ENCODE measurements at regions not wholly inside any gene's neighbourhood (a gene's known extent, or its start where the extent isn't known, plus 50 kb on each side); places are given as distances from the start of the nearest gene placed in this dataset.

- H3K4me3 ChIP-seq (ENCODE audit: low read depth in 2 of 2, low read length in 2 of 2) = no peak overlapping the region
- CTCF ChIA-PET = no interaction called here
- H3K4me1 ChIP-seq (ENCODE audit: control insufficient read depth, insufficient read depth, low read length) = no peaks in the 10 kb centered on the region
- no peaks in the 10 kb centered on the region for H3K36me3 ChIP-seq (ENCODE audit: control insufficient read depth, insufficient read depth, low read length)
- no peak overlapping the region for H3K27ac ChIP-seq (ENCODE audit: low read length)
- no peak for TF ChIP-seq CTCF (IDR thresholded peaks at IDR 0.05)
- no peak for TF ChIP-seq REST (IDR thresholded peaks at IDR 0.05; ENCODE audit: insufficient read depth in 1 of 2, low read depth in 2 of 2, low read length in 1 of 2)
- TF ChIP-seq TCF7L2 (IDR thresholded peaks at IDR 0.05; ENCODE audit: low read depth, low read length) = no peak
- TF ChIP-seq SIN3A (IDR thresholded peaks at IDR 0.05; ENCODE audit: borderline replicate concordance, insufficient read depth, low read depth, low read length) = no peak
- no peak for TF ChIP-seq POLR2AphosphoS5 (IDR thresholded peaks at IDR 0.05; ENCODE audit: low read depth, low read length)
- POLR2A ChIA-PET = no interaction called here
- no peak for ATAC-seq
- intact Hi-C loops (cut with micrococcal nuclease; ENCODE audit: unreplicated experiment) (no loop called here), in situ Hi-C loops (cut with HindIII; ENCODE audit: low pct_unique_long_range_greater_than_20kb, low sequenced_read_pairs) (no loop called here)
- no TSS peak for BruUV-seq (replicated peaks)
- H3K9me3 ChIP-seq (ENCODE audit: control insufficient read depth, insufficient read depth, low read depth, low read length) = no peaks in the 10 kb centered on the region
- H3K27me3 ChIP-seq (ENCODE audit: control insufficient read depth, insufficient read depth, low read length) = no peaks in the 10 kb centered on the region
- DNase-seq (ENCODE audit: low read depth, low spot score) = no peak
Observed at GRCh38 chr2:82027921-82028615, 1723.5 kb upstream of the LRRTM1 start.

- ATAC-seq (no peak), DNase-seq (ENCODE audit: low read depth, low spot score) (no peak)
- no peak overlapping the region for H3K27ac ChIP-seq (ENCODE audit: low read length)
- TF ChIP-seq POLR2AphosphoS5 (IDR thresholded peaks at IDR 0.05; ENCODE audit: low read depth, low read length) = no peak
- peak; percentile 45 for TF ChIP-seq CTCF (IDR thresholded peaks at IDR 0.05)
- BruUV-seq (replicated peaks) = no TSS peak
- in situ Hi-C loops (cut with HindIII; ENCODE audit: low pct_unique_long_range_greater_than_20kb, low sequenced_read_pairs) = no loop called here
- H3K27me3 ChIP-seq (ENCODE audit: control insufficient read depth, insufficient read depth, low read length) = no peaks in the 10 kb centered on the region
- no peak overlapping the region for H3K4me3 ChIP-seq (ENCODE audit: low read depth in 2 of 2, low read length in 2 of 2)
- intact Hi-C loops (cut with micrococcal nuclease; ENCODE audit: unreplicated experiment) = no loop called here
- POLR2A ChIA-PET = no interaction called here
- H3K36me3 ChIP-seq (ENCODE audit: control insufficient read depth, insufficient read depth, low read length) = no peaks in the 10 kb centered on the region
- H3K4me1 ChIP-seq (ENCODE audit: control insufficient read depth, insufficient read depth, low read length) = no peaks in the 10 kb centered on the region
- no peaks in the 10 kb centered on the region for H3K9me3 ChIP-seq (ENCODE audit: control insufficient read depth, insufficient read depth, low read depth, low read length)
- CTCF ChIA-PET = no interaction called here
Observed at GRCh38 chr2:82023710-82024109, 1719.2 kb upstream of the LRRTM1 start.

Measured in Panc1 (cell line).